ENCODE measurements at regions not wholly inside any gene's neighbourhood (a gene's known extent, or its start where the extent isn't known, plus 50 kb on each side); places are given as distances from the start of the nearest gene placed in this dataset.

DNA sequence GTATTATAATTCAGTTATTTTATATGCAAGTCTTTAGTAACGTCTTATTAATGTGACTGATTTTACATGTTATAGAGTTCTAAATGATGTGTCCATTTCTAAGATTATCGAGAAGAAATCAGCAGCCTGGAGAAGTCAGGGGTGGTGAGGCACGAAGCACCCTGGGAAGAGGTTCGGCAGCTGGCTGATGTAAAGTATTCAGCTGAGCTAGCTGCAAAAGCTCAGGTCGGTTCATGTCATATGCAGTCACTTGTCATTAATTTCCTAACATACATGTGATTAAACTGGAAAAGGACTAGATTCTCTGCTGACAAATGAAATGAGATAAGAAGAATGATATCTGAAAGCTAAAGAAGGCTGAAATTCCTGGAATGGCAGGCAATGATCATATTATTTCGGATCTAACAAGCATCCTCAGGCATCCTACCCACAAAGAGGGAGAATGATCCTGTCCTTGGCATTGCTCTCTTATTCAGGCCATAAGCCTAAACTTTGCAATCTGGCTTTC is 383.0 kb upstream of the SLITRK1 start:
- DNase-seq, result no peak
- 65 to 75% methylated on average over 6 of the region's 6 CpGs for WGBS, 2 donors
- TF ChIP-seq, protein P1, sequence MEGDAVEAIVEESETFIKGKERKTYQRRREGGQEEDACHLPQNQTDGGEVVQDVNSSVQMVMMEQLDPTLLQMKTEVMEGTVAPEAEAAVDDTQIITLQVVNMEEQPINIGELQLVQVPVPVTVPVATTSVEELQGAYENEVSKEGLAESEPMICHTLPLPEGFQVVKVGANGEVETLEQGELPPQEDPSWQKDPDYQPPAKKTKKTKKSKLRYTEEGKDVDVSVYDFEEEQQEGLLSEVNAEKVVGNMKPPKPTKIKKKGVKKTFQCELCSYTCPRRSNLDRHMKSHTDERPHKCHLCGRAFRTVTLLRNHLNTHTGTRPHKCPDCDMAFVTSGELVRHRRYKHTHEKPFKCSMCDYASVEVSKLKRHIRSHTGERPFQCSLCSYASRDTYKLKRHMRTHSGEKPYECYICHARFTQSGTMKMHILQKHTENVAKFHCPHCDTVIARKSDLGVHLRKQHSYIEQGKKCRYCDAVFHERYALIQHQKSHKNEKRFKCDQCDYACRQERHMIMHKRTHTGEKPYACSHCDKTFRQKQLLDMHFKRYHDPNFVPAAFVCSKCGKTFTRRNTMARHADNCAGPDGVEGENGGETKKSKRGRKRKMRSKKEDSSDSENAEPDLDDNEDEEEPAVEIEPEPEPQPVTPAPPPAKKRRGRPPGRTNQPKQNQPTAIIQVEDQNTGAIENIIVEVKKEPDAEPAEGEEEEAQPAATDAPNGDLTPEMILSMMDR (IDR thresholded peaks at IDR 0.05; ENCODE audit: control extremely low read depth, extremely low read depth), result no peak
- no peak overlapping the region for H3K27ac ChIP-seq (ENCODE audit: low read depth in 1 of 2, low read length in 1 of 2)
- H3K36me3 ChIP-seq (ENCODE audit: control insufficient read depth in 4 of 4, insufficient read depth in 4 of 4, low read length in 4 of 4), result no peaks in the 10 kb centered on the region
- ATAC-seq (ENCODE audit: insufficient read depth, low FRiP score), result no peak
- H3K9ac ChIP-seq (ENCODE audit: insufficient read depth in 1 of 2, low read length in 2 of 2), result no peak overlapping the region
- no peaks in the 10 kb centered on the region for H3K27me3 ChIP-seq (ENCODE audit: control insufficient read depth in 3 of 3, insufficient read depth in 3 of 3, low read length in 2 of 3)
- H3K4me1 ChIP-seq (ENCODE audit: control insufficient read depth in 5 of 5, insufficient read depth in 5 of 5, low read length in 5 of 5), result no peaks in the 10 kb centered on the region
- no peak overlapping the region for H3K4me3 ChIP-seq
- no peaks in the 10 kb centered on the region for H3K9me3 ChIP-seq (ENCODE audit: control insufficient read depth in 4 of 4, insufficient read depth in 3 of 4, low read length in 3 of 4)

DNA sequence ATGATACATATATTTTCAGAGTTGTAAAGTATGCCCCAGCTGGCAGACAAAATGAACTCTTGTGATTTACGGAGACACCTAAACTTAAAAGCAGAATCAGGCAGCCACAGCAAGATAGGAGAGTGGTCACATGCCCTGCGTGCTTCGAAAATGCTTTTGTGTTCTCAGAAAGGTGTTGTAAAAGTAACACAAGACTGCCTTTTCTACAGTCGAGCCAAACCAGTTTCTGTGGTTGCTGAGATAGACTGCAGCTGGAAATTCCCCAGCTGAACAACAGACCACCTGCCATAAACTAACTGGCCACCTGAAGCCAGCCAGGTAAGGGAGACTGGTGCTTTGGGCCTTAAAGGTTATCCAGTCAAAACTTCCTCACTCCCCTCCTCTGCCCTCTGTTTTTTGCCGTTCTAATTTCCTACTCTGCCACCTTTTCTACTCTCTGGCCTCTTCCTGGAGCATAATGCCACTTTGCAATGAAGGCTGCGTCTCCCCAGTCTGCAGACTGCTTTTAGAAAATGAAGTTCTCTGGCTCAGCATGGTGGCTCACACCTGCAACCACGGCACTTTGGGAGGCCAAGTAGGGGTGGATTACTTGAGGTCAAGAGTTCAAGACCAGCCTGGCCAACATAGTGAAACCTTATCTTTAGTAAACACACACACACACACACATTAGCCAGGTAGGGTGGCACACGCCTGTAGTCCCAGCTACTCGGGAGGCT is 381.2 kb upstream of the SLITRK1 start:
- TF ChIP-seq, protein P1 (IDR thresholded peaks at IDR 0.05; ENCODE audit: control extremely low read depth, extremely low read depth), result no peak
- no peak overlapping the region for H3K27ac ChIP-seq (ENCODE audit: low read depth in 1 of 2, low read length in 1 of 2)
- no peaks in the 10 kb centered on the region for H3K4me1 ChIP-seq (ENCODE audit: control insufficient read depth in 5 of 5, insufficient read depth in 5 of 5, low read length in 5 of 5)
- no peak overlapping the region for H3K9ac ChIP-seq (ENCODE audit: insufficient read depth in 1 of 2, low read length in 2 of 2)
- peak in 1 of 3 donors; percentile 23 for DNase-seq
- H3K9me3 ChIP-seq (ENCODE audit: control insufficient read depth in 4 of 4, insufficient read depth in 3 of 4, low read length in 3 of 4), result no peaks in the 10 kb centered on the region
- no peak for ATAC-seq (ENCODE audit: insufficient read depth, low FRiP score)
- H3K36me3 ChIP-seq (ENCODE audit: control insufficient read depth in 4 of 4, insufficient read depth in 4 of 4, low read length in 4 of 4), result no peaks in the 10 kb centered on the region
- WGBS, 2 donors, result 81 to 84% methylated on average over 9 of the region's 9 CpGs
- H3K27me3 ChIP-seq (ENCODE audit: control insufficient read depth in 3 of 3, insufficient read depth in 3 of 3, low read length in 2 of 3), result no peaks in the 10 kb centered on the region
- H3K4me3 ChIP-seq, result no peak overlapping the region

DNA sequence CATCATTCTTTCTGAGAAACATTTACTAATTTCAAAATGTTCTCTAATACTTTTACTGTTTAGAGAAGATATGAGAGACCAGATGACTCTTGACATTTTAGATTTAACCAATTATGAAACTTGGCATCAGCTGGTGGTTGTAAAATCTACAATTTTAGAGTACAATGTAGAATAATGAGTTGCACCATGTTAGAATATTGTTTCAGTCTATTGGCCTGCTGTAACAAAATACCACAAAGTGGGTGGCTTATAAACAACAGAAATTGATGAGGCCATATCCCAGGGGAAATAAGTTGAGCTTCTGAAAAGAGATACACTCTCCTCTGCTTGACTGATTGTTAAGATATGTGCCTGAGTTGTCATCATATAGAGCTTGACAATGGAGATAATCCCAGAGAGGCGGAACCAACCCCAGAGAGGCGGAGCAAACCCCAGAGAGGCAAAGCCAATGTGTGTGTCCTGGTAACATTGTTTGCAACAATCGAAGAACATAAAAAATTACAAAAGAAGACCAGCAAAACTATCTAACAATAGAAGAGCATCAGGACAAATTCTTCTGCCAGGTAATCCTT is 373.0 kb upstream of the SLITRK1 start:
- TF ChIP-seq, protein P1 (IDR thresholded peaks at IDR 0.05; ENCODE audit: control extremely low read depth, extremely low read depth), result no peak
- Histone ChIP-seq H3K27me3 (ENCODE audit: control insufficient read depth in 3 of 3, insufficient read depth in 3 of 3, low read length in 2 of 3) (no peaks in the 10 kb centered on the region), H3K9ac (ENCODE audit: insufficient read depth in 1 of 2, low read length in 2 of 2) (no peak overlapping the region), H3K4me1 (ENCODE audit: control insufficient read depth in 5 of 5, insufficient read depth in 5 of 5, low read length in 5 of 5) (no peaks in the 10 kb centered on the region), H3K36me3 (ENCODE audit: control insufficient read depth in 4 of 4, insufficient read depth in 4 of 4, low read length in 4 of 4) (no peaks in the 10 kb centered on the region), H3K4me3 (no peak overlapping the region), H3K9me3 (ENCODE audit: control insufficient read depth in 4 of 4, insufficient read depth in 3 of 4, low read length in 3 of 4) (peaks cover 0 to 3% (median 1%) of the 10 kb centered on the region in 4 donors), H3K27ac (ENCODE audit: low read depth in 1 of 2, low read length in 1 of 2) (no peak overlapping the region)
- WGBS, 2 donors, result 86 to 92% methylated on average over 3 of the region's 3 CpGs
- DNase-seq (no peak), ATAC-seq (ENCODE audit: insufficient read depth, low FRiP score) (no peak)

All from lung (tissue), 11 donors.